GM12878 (cell line): ENCODE measurements at regions not wholly inside any gene's neighbourhood (a gene's known extent, or its start where the extent isn't known, plus 50 kb on each side); places are given as distances from the start of the nearest gene placed in this dataset.

Source experiments
- ATAC-seq: fragments of 200-7000 bp; cut with Tn5 transposase; 3 replicates; pipeline ENCODE4 v1.9.1; 2020; ENCODE audit warnings: mild to moderate bottlenecking, moderate library complexity
- BruUV-seq: library from RNA; stranded (reverse); fragments of 400-500 nt; replicated peaks from 2 replicates; lab custom pipeline; 2021; lab: Mats Ljungman, UMichigan
- CTCF ChIA-PET: fragments of 300-600 bp; sonication (Branson Sonifier 250); formaldehyde crosslinking; extraction: SDS; loops from one replicate; lab custom pipeline; 2021; ENCODE audit warnings: inconsistent platforms; lab: Yijun Ruan, JAX
- POLR2A ChIA-PET: fragments of 350-600 bp; formaldehyde crosslinking; extraction: SDS; loops from one replicate; lab custom pipeline; 2021; ENCODE audit warnings: inconsistent platforms; lab: Charles Lee
- RAD21 ChIA-PET: fragments of 300-600 bp; sonication (Branson Sonifier 250); formaldehyde crosslinking; loops from one replicate; lab custom pipeline; 2023; ENCODE audit warnings: antibody characterized with exemption; ENCODE audit not compliant: unreplicated experiment; lab: Charles Lee
- SMC1A ChIA-PET: fragments of 300-600 bp; sonication (Branson Sonifier 250); formaldehyde crosslinking; loops from one replicate; lab custom pipeline; 2023; ENCODE audit not compliant: unreplicated experiment, uncharacterized antibody; lab: Charles Lee
- DNase-seq: peaks from one replicate; pipeline ENCODE4 v3.0.0-alpha.2; 2011; ENCODE audit warnings: low read depth, low spot score
- FAIRE-seq: peaks from 3 replicates; lab custom pipeline; 2011; peaks lifted over from hg19 to GRCh38; lab: Jason Lieb, UNC
- H2AFZ ChIP-seq: 2 replicates; pipeline ENCODE4 v1.6.0; 2011; ENCODE audit warnings: low read depth, low read length, control low read depth; ENCODE audit not compliant: control insufficient read depth
- H3K27ac ChIP-seq: 2 replicates; pipeline ENCODE4 v1.5.1; 2011; ENCODE audit warnings: control low read depth; ENCODE audit not compliant: control insufficient read depth, insufficient read depth
- H3K27me3 ChIP-seq, 2 experiments: replicated peaks in 1 of 2; 2 replicates each; pipeline versions ENCODE4 v1.6.0 to v1.6.1; 2011; ENCODE audit warnings: low read length in 1 of 2; ENCODE audit not compliant: control insufficient read depth in 2 of 2, insufficient read depth in 2 of 2
- H3K36me3 ChIP-seq, 2 experiments: 2 replicates each; pipeline ENCODE4 v1.5.1; 2011; ENCODE audit warnings: low read length in 1 of 2; ENCODE audit not compliant: control insufficient read depth in 2 of 2, insufficient read depth in 2 of 2
- H3K4me1 ChIP-seq: 2 replicates; pipeline ENCODE4 v1.6.1; 2011; ENCODE audit warnings: mild to moderate bottlenecking, low read length, moderate library complexity, mixed read lengths; ENCODE audit not compliant: control insufficient read depth, insufficient read depth
- H3K4me2 ChIP-seq: 2 replicates; pipeline ENCODE4 v1.6.0; 2011; ENCODE audit warnings: control low read depth; ENCODE audit not compliant: control insufficient read depth, insufficient read depth
- H3K4me3 ChIP-seq: fragments of 200-600 bp; sonication (generic); 2 replicates; pipeline ENCODE4 v1.5.1; 2016
- H3K79me2 ChIP-seq: 2 replicates; pipeline ENCODE4 v1.6.0; 2011; ENCODE audit warnings: low read length; ENCODE audit not compliant: control insufficient read depth, insufficient read depth
- H3K9ac ChIP-seq: 2 replicates; pipeline ENCODE4 v1.8.0; 2011; ENCODE audit warnings: low read length, control low read depth, mixed read lengths; ENCODE audit not compliant: control insufficient read depth, insufficient read depth
- H3K9me3 ChIP-seq: replicated peaks from 3 replicates; pipeline ENCODE4 v1.5.1; 2011; ENCODE audit warnings: mild to moderate bottlenecking, low read length; ENCODE audit not compliant: control insufficient read depth, insufficient read depth
- H4K20me1 ChIP-seq: 2 replicates; pipeline ENCODE4 v1.6.0; 2011; ENCODE audit not compliant: control insufficient read depth, insufficient read depth
- ASH2L ChIP-seq: fragments of 300-600, 200-600 bp; sonication (generic); IDR thresholded peaks from 2 replicates; pipeline ENCODE4 v1.6.1; 2017; ENCODE audit warnings: low read depth, mild to moderate bottlenecking, borderline replicate concordance
- ATF2 ChIP-seq: IDR thresholded peaks from 2 replicates; pipeline ENCODE4 v1.6.1; 2012; ENCODE audit warnings: low read length, inconsistent platforms
- BCL3 ChIP-seq: IDR thresholded peaks from 2 replicates; pipeline ENCODE4 v1.6.1; 2011; ENCODE audit warnings: borderline replicate concordance, low read depth, mild to moderate bottlenecking, moderate library complexity, low read length; ENCODE audit not compliant: insufficient read depth, poor library complexity, severe bottlenecking
- EED ChIP-seq: sonication (generic); IDR thresholded peaks from 2 replicates; pipeline ENCODE4 v1.6.1; 2016; ENCODE audit warnings: antibody characterized with exemption, low read depth
- LARP7 ChIP-seq: fragments of 450-650 bp; IDR thresholded peaks from 2 replicates; pipeline ENCODE4 v1.6.1; 2017; ENCODE audit warnings: mild to moderate bottlenecking
- NFYB ChIP-seq: IDR thresholded peaks from 2 replicates; pipeline ENCODE4 v1.6.1; 2011; ENCODE audit warnings: low read depth, mild to moderate bottlenecking, low read length, improper control_type of control experiment, moderate library complexity; ENCODE audit not compliant: insufficient read depth
- POLR2A ChIP-seq: IDR thresholded peaks from 2 replicates; pipeline ENCODE4 v1.6.1; 2011; ENCODE audit warnings: low read depth, mild to moderate bottlenecking, low read length
- POLR2AphosphoS5 ChIP-seq: IDR thresholded peaks from 2 replicates; pipeline ENCODE4 v1.6.1; 2011; ENCODE audit warnings: mild to moderate bottlenecking, low read length, inconsistent platforms
- RCOR1 ChIP-seq: conservative IDR thresholded peaks from 2 replicates; pipeline ENCODE4 v1.6.1; 2012; ENCODE audit warnings: low read depth, low read length, improper control_type of control experiment
- ZBED1 ChIP-seq: IDR thresholded peaks from 2 replicates; pipeline ENCODE4 v1.6.1; 2016; ENCODE audit warnings: borderline replicate concordance
- ZNF217 ChIP-seq: fragments of 450-650 bp; IDR thresholded peaks from 2 replicates; pipeline ENCODE4 v1.6.1; 2017; ENCODE audit warnings: antibody characterized with exemption, mild to moderate bottlenecking
- WGBS: methylation state at CpG from one replicate; pipeline ENCODE4 v1.1.6; 2016; ENCODE audit warnings: low lambda C conversion rate; ENCODE audit not compliant: insufficient replicate concordance, insufficient coverage; ENCODE audit errors: missing lambda C conversion rate; 5-methylcytosine and 5-hydroxymethylcytosine counted together
- in situ Hi-C: fragments of 300-500 bp; cut with MboI; formaldehyde crosslinking; loops from 9 replicates; pipeline ENCODE4 v1.14.3; 2018; ENCODE audit warnings: mixed read lengths
- intact Hi-C: fragments of 100-400 bp; cut with micrococcal nuclease; formaldehyde crosslinking; loops from one replicate; pipeline ENCODE4 v1.14.2; 2022; ENCODE audit not compliant: unreplicated experiment

GRCh38 chr10:52956461-52956860 lies 183.9 kb upstream of the MBL2 start:
- Histone ChIP-seq H3K36me3 (no peaks in the 10 kb centered on the region), H4K20me1 (no peaks in the 10 kb centered on the region), H2AFZ (no peak overlapping the region), H3K9me3 (no peaks in the 10 kb centered on the region), H3K27ac (no peak overlapping the region), H3K4me3 (no peak overlapping the region), H3K4me2 (no peak overlapping the region), H3K79me2 (no peaks in the 10 kb centered on the region), H3K27me3 (no peaks in the 10 kb centered on the region), H3K9ac (no peak overlapping the region), H3K4me1 (no peaks in the 10 kb centered on the region)
- ChIA-PET CTCF (interaction anchor here (0.9 to 2.4 kb wide), 4 partner anchors 9 to 253 kb away, joined by 3 to 8 read pairs (median 4); no protein-coding TSS in a partner anchor), SMC1A (interaction anchor here (0.6 to 2.8 kb wide), 10 partner anchors 10 to 253 kb away, joined by 3 to 9 read pairs (median 4); no protein-coding TSS in a partner anchor), RAD21 (interaction anchor here (0.9 to 4.2 kb wide), 3 partner anchors 9 to 56 kb away, joined by 3 to 21 read pairs (median 5); no protein-coding TSS in a partner anchor), POLR2A (interaction anchor here (1.2 kb wide), 1 partner anchor 9 kb away, joined by 3 read pairs; no protein-coding TSS in a partner anchor)
- no peak for FAIRE-seq
- intact Hi-C loops, result loop anchor here (10.0 kb wide), 1 partner anchor 478 kb away; no protein-coding TSS in a partner anchor
- BruUV-seq, result no TSS peak
- DNase-seq, result no peak
- in situ Hi-C loops, result no loop called here
- ATAC-seq, result no peak
- TF ChIP-seq LARP7 (no peak), BCL3 (no peak), EED (no peak), ATF2 (no peak), ASH2L (no peak), ZBED1 (no peak), ZNF217 (no peak), RCOR1 (no peak), POLR2AphosphoS5 (no peak), NFYB (no peak), POLR2A (no peak)
- WGBS, result 69% methylated on average over 3 of the region's 3 CpGs
